ENCODE measurements at regions not wholly inside any gene's neighbourhood (a gene's known extent, or its start where the extent isn't known, plus 50 kb on each side); places are given as distances from the start of the nearest gene placed in this dataset.

- 75 to 85% methylated on average over 2 of the region's 2 CpGs for WGBS, 2 donors
Observed at GRCh38 chr5:6146271-6146670, 232.1 kb downstream of the MED10 start.

DNA sequence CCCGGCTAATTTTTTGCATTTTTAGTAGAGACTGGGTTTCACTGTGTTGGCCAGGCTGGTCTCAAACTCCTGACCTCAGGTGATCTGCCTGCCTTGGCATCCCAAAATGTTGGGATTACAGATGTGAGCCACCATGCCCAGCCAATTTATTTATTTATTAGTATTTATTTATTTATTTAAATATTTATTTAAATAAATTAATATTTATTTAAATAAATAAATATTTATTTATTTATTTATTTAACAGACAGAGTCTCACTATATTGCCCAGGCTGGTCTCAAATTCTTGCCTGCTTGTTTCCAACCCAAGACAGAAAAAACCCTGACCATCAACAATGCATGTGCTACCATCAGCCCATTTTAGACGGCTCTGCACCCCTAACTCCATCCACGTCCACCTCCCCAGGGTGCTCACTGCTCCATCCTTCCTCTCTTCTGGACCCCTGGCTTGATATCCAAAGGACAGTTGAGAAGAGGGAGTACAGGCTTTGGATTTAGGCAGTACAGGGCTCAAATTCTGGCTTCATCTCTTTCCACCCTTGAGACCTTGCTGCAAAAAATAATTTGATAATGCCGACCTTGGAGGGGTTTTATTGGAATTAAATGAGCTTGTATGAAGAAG, 232.6 kb downstream of the MED10 start:
- DNase-seq = no peak
- 82 to 89% methylated on average over 4 of the region's 4 CpGs for WGBS, 2 donors

More at GRCh38 chr5:6146271-6146670, 232.1 kb downstream of the MED10 start:
- Histone ChIP-seq H3K9me3 (no peaks in the 10 kb centered on the region), H3K4me3 (no peak overlapping the region), H3K4me1 (no peaks in the 10 kb centered on the region), H3K36me3 (ENCODE audit: low read depth, missing control alignments) (no peaks in the 10 kb centered on the region), H3K27ac (no peak overlapping the region), H3K27me3 (no peaks in the 10 kb centered on the region)
- TF ChIP-seq POLR2A (IDR thresholded peaks at IDR 0.05) (no peak), CTCF (IDR thresholded peaks at IDR 0.05) (no peak)
- DNase-seq = no peak
- intact Hi-C loops (cut with DNase I; ENCODE audit: low total_unique reads) = no loop called here

GRCh38 chr5:6143523-6143922, 234.8 kb downstream of the MED10 start:
- H3K4me3 ChIP-seq = no peak overlapping the region
- H3K4me1 ChIP-seq = no peaks in the 10 kb centered on the region
- H3K36me3 ChIP-seq (ENCODE audit: low read depth, missing control alignments) = no peaks in the 10 kb centered on the region
- 70 to 78% methylated on average over 5 of the region's 5 CpGs for WGBS, 2 donors
- no peaks in the 10 kb centered on the region for H3K9me3 ChIP-seq
- no peaks in the 10 kb centered on the region for H3K27me3 ChIP-seq
- no peak for DNase-seq
- H3K27ac ChIP-seq = no peak overlapping the region
- intact Hi-C loops (cut with DNase I; ENCODE audit: low total_unique reads) = no loop called here
- TF ChIP-seq POLR2A (IDR thresholded peaks at IDR 0.05) (no peak), CTCF (IDR thresholded peaks at IDR 0.05) (no peak)

More for the DNA sequence above, 232.6 kb downstream of the MED10 start:
- H3K27me3 ChIP-seq = no peaks in the 10 kb centered on the region
- no peaks in the 10 kb centered on the region for H3K36me3 ChIP-seq (ENCODE audit: low read depth, missing control alignments)
- TF ChIP-seq POLR2A (IDR thresholded peaks at IDR 0.05) = no peak
- no peak for TF ChIP-seq CTCF (IDR thresholded peaks at IDR 0.05)
- intact Hi-C loops (cut with DNase I; ENCODE audit: low total_unique reads) = no loop called here
- H3K4me1 ChIP-seq = no peaks in the 10 kb centered on the region
- H3K27ac ChIP-seq = no peak overlapping the region
- H3K9me3 ChIP-seq = no peaks in the 10 kb centered on the region
- no peak overlapping the region for H3K4me3 ChIP-seq

- intact Hi-C loops (cut with DNase I; ENCODE audit: low total_unique reads) = no loop called here
- TF ChIP-seq POLR2A (IDR thresholded peaks at IDR 0.05) (no peak), CTCF (IDR thresholded peaks at IDR 0.05) (no peak)
- Histone ChIP-seq H3K9me3 (no peaks in the 10 kb centered on the region), H3K27ac (no peak overlapping the region), H3K4me1 (no peaks in the 10 kb centered on the region), H3K36me3 (ENCODE audit: low read depth, missing control alignments) (no peaks in the 10 kb centered on the region), H3K4me3 (no peak overlapping the region), H3K27me3 (no peaks in the 10 kb centered on the region)
- 75 to 78% methylated on average over 5 of the region's 5 CpGs for WGBS, 2 donors
- DNase-seq = no peak
Observed at GRCh38 chr5:6142353-6142752, 236.0 kb downstream of the MED10 start.

DNA sequence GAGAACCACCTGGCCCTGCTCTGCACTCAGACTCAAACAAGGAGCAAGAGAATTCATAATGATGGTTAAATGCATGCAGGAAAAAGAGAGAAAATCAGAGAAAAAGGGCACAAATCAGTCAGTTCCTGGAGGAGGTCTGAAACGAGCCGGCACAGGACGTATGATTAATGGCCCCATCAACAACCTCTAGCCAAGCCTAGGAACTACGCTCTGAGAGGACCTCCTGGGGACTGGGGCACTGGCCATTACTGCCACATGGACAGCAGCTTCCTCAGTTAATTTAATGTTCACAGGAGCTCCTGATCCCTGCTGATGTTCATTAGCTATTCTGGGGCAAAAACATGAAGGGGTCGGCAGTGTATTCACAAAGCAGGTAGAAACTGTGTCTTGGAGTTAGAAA, 238.1 kb downstream of the MED10 start:
- Histone ChIP-seq H3K27ac (no peak overlapping the region), H3K9me3 (no peaks in the 10 kb centered on the region), H3K4me1 (no peaks in the 10 kb centered on the region), H3K27me3 (no peaks in the 10 kb centered on the region), H3K36me3 (ENCODE audit: low read depth, missing control alignments) (no peaks in the 10 kb centered on the region), H3K4me3 (no peak overlapping the region)
- DNase-seq = no peak
- 54 to 57% methylated on average over 5 of the region's 5 CpGs for WGBS, 2 donors
- intact Hi-C loops (cut with DNase I; ENCODE audit: low total_unique reads) = no loop called here
- TF ChIP-seq CTCF (IDR thresholded peaks at IDR 0.05) (no peak), POLR2A (IDR thresholded peaks at IDR 0.05) (no peak)
